Liver (tissue), 8 donors: ENCODE measurements at regions not wholly inside any gene's neighbourhood (a gene's known extent, or its start where the extent isn't known, plus 50 kb on each side); places are given as distances from the start of the nearest gene placed in this dataset.

Source experiments
- DNase-seq: peaks from one replicate; pipeline ENCODE4 v3.0.0-alpha.2; 2017; ENCODE audit warnings: low spot score
- H3K27ac ChIP-seq, 2 donors: one replicate each; pipeline ENCODE4 v1.7.0; 2013; ENCODE audit warnings: inconsistent platforms in 2 of 2, low read length in 2 of 2, control low read depth in 1 of 2, low read depth in 1 of 2, mild to moderate bottlenecking in 1 of 2
- H3K27me3 ChIP-seq, 4 donors: one replicate each; pipeline versions ENCODE4 v1.6.1 to v1.7.0; 2013; ENCODE audit warnings: low read length in 3 of 4, inconsistent platforms in 1 of 4, mild to moderate bottlenecking in 1 of 4, moderate library complexity in 1 of 4; ENCODE audit not compliant: control insufficient read depth in 4 of 4, insufficient read depth in 4 of 4
- H3K36me3 ChIP-seq, 4 donors: one replicate each; pipeline versions ENCODE4 v1.6.1 to v1.7.0; 2013; ENCODE audit warnings: low read length in 3 of 4, mild to moderate bottlenecking in 3 of 4, low read depth in 1 of 4, moderate library complexity in 1 of 4; ENCODE audit not compliant: control insufficient read depth in 4 of 4, insufficient read depth in 3 of 4
- H3K4me1 ChIP-seq, 4 donors: one replicate each; pipeline versions ENCODE4 v1.6.1 to v1.7.0; 2013; ENCODE audit warnings: low read length in 3 of 4, mild to moderate bottlenecking in 3 of 4, moderate library complexity in 1 of 4; ENCODE audit not compliant: control insufficient read depth in 4 of 4, insufficient read depth in 4 of 4
- H3K4me3 ChIP-seq, 3 donors: one replicate each; pipeline versions ENCODE4 v1.6.1 to v1.7.0; 2013; ENCODE audit warnings: low read length in 3 of 3, control low read depth in 1 of 3, low read depth in 1 of 3, mild to moderate bottlenecking in 1 of 3
- H3K9ac ChIP-seq, 2 donors: one replicate each; pipeline ENCODE4 v1.7.0; 2013; ENCODE audit warnings: low read length in 2 of 2, mild to moderate bottlenecking in 2 of 2, moderate library complexity in 2 of 2, control low read depth in 1 of 2, low read depth in 1 of 2
- H3K9me3 ChIP-seq, 4 donors: one replicate each; pipeline versions ENCODE4 v1.6.1 to v1.7.0; 2013; ENCODE audit warnings: low read length in 3 of 4; ENCODE audit not compliant: control insufficient read depth in 4 of 4
- ATF3 ChIP-seq: IDR thresholded peaks from 2 replicates; pipeline ENCODE4 v1.6.1; 2016; ENCODE audit warnings: antibody characterized with exemption
- CTCF ChIP-seq: fragments of 150-350 bp; IDR thresholded peaks from 2 replicates; pipeline ENCODE4 v1.5.1; 2017; ENCODE audit warnings: improper control_type of control experiment, low read depth, low read length; ENCODE audit not compliant: missing input control
- EGR1 ChIP-seq, 2 donors: IDR thresholded peaks; 2 replicates each; pipeline ENCODE4 v1.6.1; 2016 to 2018; ENCODE audit warnings: antibody characterized with exemption in 2 of 2, low read depth in 2 of 2
- FOXA2 ChIP-seq: IDR thresholded peaks from 2 replicates; pipeline ENCODE4 v1.6.1; 2016; ENCODE audit warnings: antibody characterized with exemption
- GABPA ChIP-seq, 2 donors: IDR thresholded peaks in 1 of 2; conservative IDR thresholded peaks in 1 of 2; 2 replicates each; pipeline ENCODE4 v1.6.1; 2016; ENCODE audit warnings: antibody characterized with exemption in 2 of 2, mild to moderate bottlenecking in 1 of 2, moderate library complexity in 1 of 2
- HNF4A ChIP-seq, 2 donors: conservative IDR thresholded peaks; 2 replicates each; pipeline ENCODE4 v1.6.1; 2016; ENCODE audit warnings: antibody characterized with exemption in 2 of 2, mild to moderate bottlenecking in 2 of 2
- HNF4G ChIP-seq: IDR thresholded peaks from 2 replicates; pipeline ENCODE4 v1.6.1; 2016; ENCODE audit warnings: antibody characterized with exemption
- JUND ChIP-seq, 2 donors: IDR thresholded peaks; 2 replicates each; pipeline ENCODE4 v1.6.1; 2016; ENCODE audit warnings: antibody characterized with exemption in 2 of 2
- NR2F2 ChIP-seq: IDR thresholded peaks from 2 replicates; pipeline ENCODE4 v1.6.1; 2016; ENCODE audit warnings: antibody characterized with exemption
- RAD21 ChIP-seq, 2 donors: IDR thresholded peaks; 2 replicates each; pipeline ENCODE4 v1.6.1; 2016; ENCODE audit warnings: antibody characterized with exemption in 2 of 2, mild to moderate bottlenecking in 2 of 2
- REST ChIP-seq: IDR thresholded peaks from 2 replicates; pipeline ENCODE4 v1.6.1; 2016; ENCODE audit warnings: antibody characterized with exemption, mild to moderate bottlenecking
- RXRA ChIP-seq, 2 donors: IDR thresholded peaks; 2 replicates each; pipeline ENCODE4 v1.6.1; 2017 to 2018; ENCODE audit warnings: antibody characterized with exemption in 2 of 2, mild to moderate bottlenecking in 1 of 2
- SP1 ChIP-seq: IDR thresholded peaks from 2 replicates; pipeline ENCODE4 v1.6.1; 2018; ENCODE audit warnings: antibody characterized with exemption, mild to moderate bottlenecking
- YY1 ChIP-seq: IDR thresholded peaks from 2 replicates; pipeline ENCODE4 v1.6.1; 2016; ENCODE audit warnings: antibody characterized with exemption, mild to moderate bottlenecking
- WGBS: extraction: QIAGEN DNeasy Blood & Tissue Kit; methylation state at CpG from one replicate; pipeline ENCODE4 v1.1.7; 2013; 5-methylcytosine and 5-hydroxymethylcytosine counted together
- donor health status: healthy.
- donor health status: healthy.
- donor health status: healthy.
- donor health status: healthy.
- donor health status: healthy.

GRCh38 chr1:235056937-235057336 is 71.7 kb downstream of the TOMM20 start:
- H3K4me3 ChIP-seq, result no peak overlapping the region
- no peaks in the 10 kb centered on the region for H3K36me3 ChIP-seq
- H3K27me3 ChIP-seq, result no peaks in the 10 kb centered on the region
- peaks cover 0 to 8% (median 2%) of the 10 kb centered on the region in 4 donors for H3K4me1 ChIP-seq
- H3K27ac ChIP-seq, result peak overlapping the region; percentile 40 to 82
- TF ChIP-seq RAD21 (IDR thresholded peaks at IDR 0.05) (peak in 1 of 2 donors; percentile 3), REST (no peak)
- no peak for DNase-seq
- WGBS, result 93% methylated on average over 7 of the region's 7 CpGs
- H3K9ac ChIP-seq, result no peak overlapping the region
- H3K9me3 ChIP-seq, result no peaks in the 10 kb centered on the region

GRCh38 chr1:235054936-235055335 is 73.7 kb downstream of the TOMM20 start:
- DNase-seq, result no peak
- no peaks in the 10 kb centered on the region for H3K27me3 ChIP-seq
- TF ChIP-seq RXRA (IDR thresholded peaks at IDR 0.05) (no peak), ATF3 (no peak), EGR1 (IDR thresholded peaks at IDR 0.05; ENCODE audit: low read depth in 2 of 2) (no peak), HNF4G (no peak), NR2F2 (no peak), HNF4A (conservative IDR thresholded peaks at IDR 0.05) (no peak), REST (no peak), GABPA (IDR thresholded peaks at IDR 0.05 in 1 of 2, conservative IDR thresholded peaks at IDR 0.05 in 1 of 2) (no peak), FOXA2 (no peak), SP1 (no peak), JUND (IDR thresholded peaks at IDR 0.05) (no peak), CTCF (no peak), YY1 (no peak)
- H3K4me3 ChIP-seq, result no peak overlapping the region
- H3K9ac ChIP-seq, result no peak overlapping the region
- WGBS, result 94% methylated on average over 13 of the region's 13 CpGs
- no peaks in the 10 kb centered on the region for H3K9me3 ChIP-seq
- H3K4me1 ChIP-seq, result peaks cover 0 to 1% (median 0%) of the 10 kb centered on the region in 4 donors
- H3K27ac ChIP-seq, result no peak overlapping the region
- H3K36me3 ChIP-seq, result no peaks in the 10 kb centered on the region
